ENCODE measurements at regions not wholly inside any gene's neighbourhood (a gene's known extent, or its start where the extent isn't known, plus 50 kb on each side); places are given as distances from the start of the nearest gene placed in this dataset.

- Histone ChIP-seq H4K20me1 (replicated peaks in 1 of 2; ENCODE audit: control insufficient read depth in 1 of 2, insufficient read depth in 2 of 2, low read length in 2 of 2) (no peaks in the 10 kb centered on the region), H3K4me2 (ENCODE audit: insufficient read depth in 1 of 2, low read depth in 2 of 2, low read length in 2 of 2) (no peak overlapping the region), H3K9ac (replicated peaks in 1 of 4; ENCODE audit: extremely low read depth in 1 of 4, low read depth in 3 of 4, low read length in 3 of 4) (no peak overlapping the region), H2BK20ac (ENCODE audit: low read length) (no peak overlapping the region), H3K27ac (ENCODE audit: low read depth, low read length) (no peak overlapping the region), H4K8ac (ENCODE audit: extremely low read depth, insufficient read depth, low read length) (no peak overlapping the region), H4K5ac (ENCODE audit: insufficient read length, low read depth, low read length) (no peak overlapping the region), H3K56ac (replicated peaks; ENCODE audit: insufficient read length, low read depth, low read length) (no peak overlapping the region), H2BK15ac (ENCODE audit: low read length) (no peak overlapping the region), H3K79me1 (ENCODE audit: low read depth, low read length) (no peaks in the 10 kb centered on the region), H2AK5ac (ENCODE audit: low read depth, low read length) (no peak overlapping the region), H2BK5ac (ENCODE audit: low read depth, low read length) (no peak overlapping the region), H3K23me2 (ENCODE audit: low read depth, low read length) (no peaks in the 10 kb centered on the region), H2BK12ac (ENCODE audit: low read depth, low read length) (no peak overlapping the region), H3K14ac (ENCODE audit: insufficient read length) (no peak overlapping the region), H3K4me1 (replicated peaks in 1 of 4; ENCODE audit: control insufficient read depth in 3 of 4, insufficient read depth in 4 of 4, low read length in 3 of 4) (no peaks in the 10 kb centered on the region; a peak in 1 of 7 replicates), H2BK120ac (replicated peaks; ENCODE audit: low read depth, low read length) (no peak overlapping the region), H3K18ac (ENCODE audit: extremely low read depth, low read length) (no peak overlapping the region), H3K79me2 (ENCODE audit: control insufficient read depth in 1 of 2, insufficient read depth in 2 of 2, low read length in 2 of 2) (no peaks in the 10 kb centered on the region), H4K91ac (replicated peaks; ENCODE audit: insufficient read length, low read length) (no peak overlapping the region), H3K4ac (replicated peaks; ENCODE audit: insufficient read length, low read depth, low read length) (no peak overlapping the region), H3K36me3 (ENCODE audit: control insufficient read depth in 2 of 4, insufficient read depth in 4 of 4, low read length in 3 of 4) (no peaks in the 10 kb centered on the region), H3K27me3 (replicated peaks in 1 of 4; ENCODE audit: control insufficient read depth in 3 of 4, extremely low read depth in 1 of 4, insufficient read depth in 3 of 4, low read length in 3 of 4) (no peaks in the 10 kb centered on the region), H3K23ac (ENCODE audit: insufficient read length) (no peak overlapping the region), H3K9me3 (ENCODE audit: insufficient read depth in 2 of 2, low read depth in 1 of 2, low read length in 1 of 2) (no peaks in the 10 kb centered on the region), H3K4me3 (ENCODE audit: extremely low read depth in 1 of 4, insufficient read depth in 2 of 4, low read depth in 3 of 4, low read length in 4 of 4) (no peak overlapping the region), H2AFZ (ENCODE audit: low read length) (no peak overlapping the region)
- WGBS, 2 experiments (ENCODE audit: extremely low coverage in 1 of 2, insufficient coverage in 1 of 2, insufficient read length in 1 of 2, insufficient replicate concordance in 2 of 2, low coverage in 1 of 2, low lambda C conversion rate in 2 of 2, missing lambda C conversion rate in 1 of 2): 75 to 100% methylated on average over 1 to 2 of the region's 2 CpGs
- FAIRE-seq (no peak), DNase-seq (ENCODE audit: low read depth in 1 of 2, low spot score in 2 of 2) (no peak)
- ChIA-PET CTCF (ENCODE audit: partially characterized antibody) (interaction anchor here (1.4 kb wide), 1 partner anchor 10 kb away, joined by 3 read pairs; no protein-coding TSS in a partner anchor), POLR2A (ENCODE audit: partially characterized antibody) (no interaction called here)
- no peak for TF ChIP-seq CEBPB (IDR thresholded peaks at IDR 0.05; ENCODE audit: low read depth, low read length)
- TF ChIP-seq JUN (IDR thresholded peaks at IDR 0.05; ENCODE audit: low read depth, low read length): no peak
- no peak for TF ChIP-seq GABPA (IDR thresholded peaks at IDR 0.05; ENCODE audit: borderline replicate concordance, insufficient read depth, low read length)
- no peak for TF ChIP-seq ZNF274 (IDR thresholded peaks at IDR 0.05; ENCODE audit: borderline replicate concordance, extremely low read depth, low read length)
- no peak for TF ChIP-seq TBP (IDR thresholded peaks at IDR 0.05; ENCODE audit: low read depth, low read length)
- no peak for TF ChIP-seq PHF8 (conservative IDR thresholded peaks at IDR 0.05; ENCODE audit: low read depth, low read length)
- TF ChIP-seq CHD2 (IDR thresholded peaks at IDR 0.05; ENCODE audit: low read length): no peak
- TF ChIP-seq MAFK (IDR thresholded peaks at IDR 0.05; ENCODE audit: low read depth, low read length): no peak
- no peak for TF ChIP-seq SIX5 (IDR thresholded peaks at IDR 0.05; ENCODE audit: low read depth, low read length)
- TF ChIP-seq EGR1 (IDR thresholded peaks at IDR 0.05; ENCODE audit: borderline replicate concordance, low read depth, low read length): no peak
- TF ChIP-seq EZH2 (IDR thresholded peaks at IDR 0.05; ENCODE audit: low read depth, low read length, severe bottlenecking): no peak
- no peak for TF ChIP-seq SP2 (IDR thresholded peaks at IDR 0.05; ENCODE audit: low read length)
- TF ChIP-seq POU5F1 (IDR thresholded peaks at IDR 0.05; ENCODE audit: low read depth, low read length): no peak
- TF ChIP-seq YY1 (IDR thresholded peaks at IDR 0.05; ENCODE audit: low read depth, low read length): no peak
- TF ChIP-seq MAX (IDR thresholded peaks at IDR 0.05): no peak
- no peak for TF ChIP-seq TEAD4 (IDR thresholded peaks at IDR 0.05; ENCODE audit: low read depth, low read length)
Observed at GRCh38 chr1:232528472-232529089, 101.4 kb downstream of the SIPA1L2 start.

Measured in H1 (cell line).